ENCODE measurements at regions not wholly inside any gene's neighbourhood (a gene's known extent, or its start where the extent isn't known, plus 50 kb on each side); places are given as distances from the start of the nearest gene placed in this dataset.

GRCh38 chr5:165781738-165782137 is 2276.3 kb downstream of the MAT2B start:
- CTCF ChIA-PET, result no interaction called here
- no peak for ATAC-seq
- Histone ChIP-seq H3K4me1 (ENCODE audit: control insufficient read depth, insufficient read depth, low read length) (no peaks in the 10 kb centered on the region), H3K9ac (ENCODE audit: control insufficient read depth, insufficient read depth, low read length) (no peak overlapping the region), H2AFZ (ENCODE audit: control insufficient read depth, low read depth, low read length) (no peak overlapping the region), H3K27me3 (replicated peaks in 1 of 2; ENCODE audit: control insufficient read depth in 2 of 2, insufficient read depth in 2 of 2, low read length in 1 of 2) (no peaks in the 10 kb centered on the region), H3K79me2 (ENCODE audit: control insufficient read depth, insufficient read depth, low read length) (no peaks in the 10 kb centered on the region), H3K36me3 (ENCODE audit: control insufficient read depth in 2 of 2, insufficient read depth in 2 of 2, low read length in 1 of 2) (no peaks in the 10 kb centered on the region), H4K20me1 (ENCODE audit: control insufficient read depth, insufficient read depth) (no peaks in the 10 kb centered on the region), H3K9me3 (replicated peaks; ENCODE audit: control insufficient read depth, insufficient read depth, low read length) (no peaks in the 10 kb centered on the region), H3K4me2 (ENCODE audit: control insufficient read depth, insufficient read depth) (no peak overlapping the region), H3K4me3 (no peak overlapping the region), H3K27ac (ENCODE audit: control insufficient read depth, insufficient read depth) (no peak overlapping the region)
- RAD21 ChIA-PET (ENCODE audit: unreplicated experiment), result no interaction called here
- in situ Hi-C loops (cut with MboI) (no loop called here), intact Hi-C loops (cut with micrococcal nuclease; ENCODE audit: unreplicated experiment) (no loop called here)
- no peak for FAIRE-seq
- DNase-seq (ENCODE audit: low read depth, low spot score), result no peak
- no TSS peak for BruUV-seq (replicated peaks)
- WGBS (ENCODE audit: insufficient coverage, insufficient replicate concordance, low lambda C conversion rate, missing lambda C conversion rate), result 29% methylated on average over 4 of the region's 4 CpGs
- POLR2A ChIA-PET, result no interaction called here
- SMC1A ChIA-PET (ENCODE audit: uncharacterized antibody, unreplicated experiment), result no interaction called here
- TF ChIP-seq SIN3A (IDR thresholded peaks at IDR 0.05; ENCODE audit: low read depth, low read length), result no peak
- no peak for TF ChIP-seq SPI1 (IDR thresholded peaks at IDR 0.05; ENCODE audit: borderline replicate concordance, insufficient read depth, low read depth, low read length)
- TF ChIP-seq TCF12 (IDR thresholded peaks at IDR 0.05; ENCODE audit: low read depth, low read length), result no peak
- no peak for TF ChIP-seq E2F8 (IDR thresholded peaks at IDR 0.05; ENCODE audit: low read depth, partially characterized antibody)
- TF ChIP-seq CBX3 (IDR thresholded peaks at IDR 0.05; ENCODE audit: borderline replicate concordance, low read depth), result no peak
- TF ChIP-seq YBX1 (IDR thresholded peaks at IDR 0.05), result no peak
- no peak for TF ChIP-seq E2F4 (IDR thresholded peaks at IDR 0.05; ENCODE audit: low read depth, low read length)
- TF ChIP-seq MTA3 (IDR thresholded peaks at IDR 0.05; ENCODE audit: borderline replicate concordance, low read length), result no peak
- TF ChIP-seq NBN (IDR thresholded peaks at IDR 0.05), result no peak
- TF ChIP-seq GATAD2B (conservative IDR thresholded peaks at IDR 0.05; ENCODE audit: low read depth), result no peak
- no peak for TF ChIP-seq PRDM15 (CRISPR knock-in tag; IDR thresholded peaks at IDR 0.05)

Measured in GM12878 (cell line).